NCI-H82 treated with DMSO at 0.1 percent for 48 hours (cell line): ENCODE measurements at regions not wholly inside any gene's neighbourhood (a gene's known extent, or its start where the extent isn't known, plus 50 kb on each side); places are given as distances from the start of the nearest gene placed in this dataset.

ENCODE experiments used
- DNase-seq: peaks from one replicate; lab custom pipeline; 2025; ENCODE audit not compliant: unreplicated experiment; lab: John Stamatoyannopoulos, UW

- peak; percentile 71 for DNase-seq
Observed at GRCh38 chr18:25727281-25727985, 363.0 kb downstream of the SS18 start.

GRCh38 chr18:25726298-25726697, 364.1 kb downstream of the SS18 start:
- DNase-seq = no peak

GRCh38 chr18:25725501-25725900, 364.9 kb downstream of the SS18 start:
- no peak for DNase-seq

GRCh38 chr18:25724997-25725396, 365.4 kb downstream of the SS18 start:
- DNase-seq = no peak

GRCh38 chr18:25724121-25724520, 366.3 kb downstream of the SS18 start:
- DNase-seq = no peak

GRCh38 chr18:25713103-25713502, 361.1 kb upstream of the ZNF521 start:
- no peak for DNase-seq

GRCh38 chr18:25710981-25711380, 359.0 kb upstream of the ZNF521 start:
- DNase-seq = no peak

GRCh38 chr18:25705650-25706049, 353.7 kb upstream of the ZNF521 start:
- DNase-seq = no peak

GRCh38 chr18:25704494-25704893, 352.5 kb upstream of the ZNF521 start:
- DNase-seq = no peak

- no peak for DNase-seq
Observed at GRCh38 chr18:25704071-25704470, 352.1 kb upstream of the ZNF521 start.

- DNase-seq = no peak
Observed at GRCh38 chr18:25701821-25702220, 349.9 kb upstream of the ZNF521 start.

- DNase-seq = no peak
Observed at GRCh38 chr18:25686960-25687500, 335.1 kb upstream of the ZNF521 start.

- DNase-seq = no peak
Observed at GRCh38 chr18:25685088-25685487, 333.1 kb upstream of the ZNF521 start.

- no peak for DNase-seq
Observed at GRCh38 chr18:25679491-25679890, 327.5 kb upstream of the ZNF521 start.

GRCh38 chr18:25678221-25678620, 326.3 kb upstream of the ZNF521 start:
- no peak for DNase-seq

- no peak for DNase-seq
Observed at GRCh38 chr18:25675123-25675850, 323.3 kb upstream of the ZNF521 start.

- no peak for DNase-seq
Observed at GRCh38 chr18:25674183-25674582, 322.2 kb upstream of the ZNF521 start.

GRCh38 chr18:25672490-25672889, 320.5 kb upstream of the ZNF521 start:
- DNase-seq = no peak

- no peak for DNase-seq
Observed at GRCh38 chr18:25669741-25670140, 317.8 kb upstream of the ZNF521 start.

- DNase-seq = no peak
Observed at GRCh38 chr18:25662272-25662671, 310.3 kb upstream of the ZNF521 start.

- no peak for DNase-seq
Observed at GRCh38 chr18:25661831-25662230, 309.9 kb upstream of the ZNF521 start.

GRCh38 chr18:25659541-25659940, 307.6 kb upstream of the ZNF521 start:
- DNase-seq = no peak
